ENCODE measurements at regions not wholly inside any gene's neighbourhood (a gene's known extent, or its start where the extent isn't known, plus 50 kb on each side); places are given as distances from the start of the nearest gene placed in this dataset.

GRCh38 chr21:15219039-15219438, 154.2 kb upstream of the NRIP1 start:
- no peak overlapping the region for H2AFZ ChIP-seq (ENCODE audit: low read depth)
- H3K27me3 ChIP-seq (ENCODE audit: insufficient read depth, low read depth) = no peaks in the 10 kb centered on the region
- H3K79me2 ChIP-seq (ENCODE audit: insufficient read depth, low read depth) = no peaks in the 10 kb centered on the region
- no peak overlapping the region for H3K4me3 ChIP-seq (IDR thresholded peaks at IDR 0.05; ENCODE audit: insufficient read depth, low read depth, low read length)
- no peaks in the 10 kb centered on the region for H4K20me1 ChIP-seq (ENCODE audit: insufficient read depth)
- no peak overlapping the region for H3K9ac ChIP-seq
- no peak overlapping the region for H3K4me2 ChIP-seq
- no peaks in the 10 kb centered on the region for H3K4me1 ChIP-seq (ENCODE audit: low read depth, poor library complexity, severe bottlenecking)
- H3K27ac ChIP-seq = no peak overlapping the region
- H3K36me3 ChIP-seq (ENCODE audit: insufficient read depth) = no peaks in the 10 kb centered on the region
- TF ChIP-seq, protein P1, sequence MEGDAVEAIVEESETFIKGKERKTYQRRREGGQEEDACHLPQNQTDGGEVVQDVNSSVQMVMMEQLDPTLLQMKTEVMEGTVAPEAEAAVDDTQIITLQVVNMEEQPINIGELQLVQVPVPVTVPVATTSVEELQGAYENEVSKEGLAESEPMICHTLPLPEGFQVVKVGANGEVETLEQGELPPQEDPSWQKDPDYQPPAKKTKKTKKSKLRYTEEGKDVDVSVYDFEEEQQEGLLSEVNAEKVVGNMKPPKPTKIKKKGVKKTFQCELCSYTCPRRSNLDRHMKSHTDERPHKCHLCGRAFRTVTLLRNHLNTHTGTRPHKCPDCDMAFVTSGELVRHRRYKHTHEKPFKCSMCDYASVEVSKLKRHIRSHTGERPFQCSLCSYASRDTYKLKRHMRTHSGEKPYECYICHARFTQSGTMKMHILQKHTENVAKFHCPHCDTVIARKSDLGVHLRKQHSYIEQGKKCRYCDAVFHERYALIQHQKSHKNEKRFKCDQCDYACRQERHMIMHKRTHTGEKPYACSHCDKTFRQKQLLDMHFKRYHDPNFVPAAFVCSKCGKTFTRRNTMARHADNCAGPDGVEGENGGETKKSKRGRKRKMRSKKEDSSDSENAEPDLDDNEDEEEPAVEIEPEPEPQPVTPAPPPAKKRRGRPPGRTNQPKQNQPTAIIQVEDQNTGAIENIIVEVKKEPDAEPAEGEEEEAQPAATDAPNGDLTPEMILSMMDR (conservative IDR thresholded peaks at IDR 0.05; ENCODE audit: low read depth, low read length) = no peak

- H2AFZ ChIP-seq (ENCODE audit: low read depth) = no peak overlapping the region
- no peaks in the 10 kb centered on the region for H4K20me1 ChIP-seq (ENCODE audit: insufficient read depth)
- H3K36me3 ChIP-seq (ENCODE audit: insufficient read depth) = no peaks in the 10 kb centered on the region
- TF ChIP-seq, protein P1 (conservative IDR thresholded peaks at IDR 0.05; ENCODE audit: low read depth, low read length) = no peak
- H3K9ac ChIP-seq = no peak overlapping the region
- no peak overlapping the region for H3K4me2 ChIP-seq
- H3K4me1 ChIP-seq (ENCODE audit: low read depth, poor library complexity, severe bottlenecking) = no peaks in the 10 kb centered on the region
- no peaks in the 10 kb centered on the region for H3K79me2 ChIP-seq (ENCODE audit: insufficient read depth, low read depth)
- H3K27me3 ChIP-seq (ENCODE audit: insufficient read depth, low read depth) = no peaks in the 10 kb centered on the region
- no peak overlapping the region for H3K4me3 ChIP-seq (IDR thresholded peaks at IDR 0.05; ENCODE audit: insufficient read depth, low read depth, low read length)
- H3K27ac ChIP-seq = no peak overlapping the region
Observed at GRCh38 chr21:15219894-15220293, 155.1 kb upstream of the NRIP1 start.

- Histone ChIP-seq H3K4me3 (IDR thresholded peaks at IDR 0.05; ENCODE audit: insufficient read depth, low read depth, low read length) (no peak overlapping the region), H3K79me2 (ENCODE audit: insufficient read depth, low read depth) (no peaks in the 10 kb centered on the region), H3K27me3 (ENCODE audit: insufficient read depth, low read depth) (no peaks in the 10 kb centered on the region), H4K20me1 (ENCODE audit: insufficient read depth) (no peaks in the 10 kb centered on the region), H3K27ac (no peak overlapping the region), H3K36me3 (ENCODE audit: insufficient read depth) (no peaks in the 10 kb centered on the region), H2AFZ (ENCODE audit: low read depth) (no peak overlapping the region), H3K4me1 (ENCODE audit: low read depth, poor library complexity, severe bottlenecking) (no peaks in the 10 kb centered on the region), H3K9ac (no peak overlapping the region), H3K4me2 (no peak overlapping the region)
- TF ChIP-seq, protein P1 (conservative IDR thresholded peaks at IDR 0.05; ENCODE audit: low read depth, low read length) = no peak
Observed at GRCh38 chr21:15221799-15222386, 157.1 kb upstream of the NRIP1 start.

DNA sequence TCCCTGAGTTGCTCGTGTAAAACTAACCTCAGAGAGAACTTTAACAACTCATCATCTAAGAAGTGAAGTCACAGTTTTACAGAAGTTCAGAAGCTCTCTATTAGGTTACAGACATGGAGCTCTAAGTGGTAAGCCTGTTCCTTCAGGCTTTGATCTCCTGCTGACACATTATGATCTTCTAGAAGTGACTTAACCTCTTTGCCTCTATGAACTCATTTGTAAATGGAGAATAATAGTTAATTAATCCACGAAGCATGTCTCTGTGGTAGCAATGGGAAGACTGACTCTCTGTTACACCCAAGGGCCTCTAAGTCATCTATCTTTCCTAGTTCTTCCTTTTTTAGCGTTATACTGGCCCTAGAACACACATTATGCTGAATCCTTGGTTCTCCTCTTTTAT, 157.9 kb upstream of the NRIP1 start:
- Histone ChIP-seq H3K27ac (no peak overlapping the region), H4K20me1 (ENCODE audit: insufficient read depth) (no peaks in the 10 kb centered on the region), H3K79me2 (ENCODE audit: insufficient read depth, low read depth) (no peaks in the 10 kb centered on the region), H3K36me3 (ENCODE audit: insufficient read depth) (no peaks in the 10 kb centered on the region), H3K27me3 (ENCODE audit: insufficient read depth, low read depth) (no peaks in the 10 kb centered on the region), H3K4me3 (IDR thresholded peaks at IDR 0.05; ENCODE audit: insufficient read depth, low read depth, low read length) (no peak overlapping the region), H2AFZ (ENCODE audit: low read depth) (no peak overlapping the region), H3K4me1 (ENCODE audit: low read depth, poor library complexity, severe bottlenecking) (no peaks in the 10 kb centered on the region), H3K9ac (no peak overlapping the region), H3K4me2 (no peak overlapping the region)
- TF ChIP-seq, protein P1 (conservative IDR thresholded peaks at IDR 0.05; ENCODE audit: low read depth, low read length) = no peak

Measured in KMS-11 (cell line).